Progenitor cell of endocrine pancreas (in vitro differentiated cells): ENCODE measurements at regions not wholly inside any gene's neighbourhood (a gene's known extent, or its start where the extent isn't known, plus 50 kb on each side); places are given as distances from the start of the nearest gene placed in this dataset.

ENCODE experiments used
- DNase-seq: peaks from one replicate; pipeline ENCODE4 v3.0.0; 2021; ENCODE audit warnings: low spot score; ENCODE audit not compliant: unreplicated experiment
- H3K27ac Mint-ChIP-seq: 2 replicates; pipeline ENCODE4 v1.8.0; 2021; ENCODE audit warnings: mild to moderate bottlenecking, moderate library complexity, mixed read lengths
- H3K27me3 Mint-ChIP-seq: 2 replicates; pipeline ENCODE4 v1.8.0; 2021; ENCODE audit warnings: mixed read lengths
- H3K36me3 Mint-ChIP-seq: 2 replicates; pipeline ENCODE4 v1.8.0; 2022; ENCODE audit warnings: mixed read lengths; ENCODE audit not compliant: insufficient read depth
- H3K4me1 Mint-ChIP-seq: 2 replicates; pipeline ENCODE4 v1.8.0; 2021; ENCODE audit warnings: low read depth, mixed read lengths
- H3K4me3 Mint-ChIP-seq: 2 replicates; pipeline ENCODE4 v1.8.0; 2021; ENCODE audit warnings: low read depth, mild to moderate bottlenecking, moderate library complexity, mixed read lengths
- H3K9me3 Mint-ChIP-seq: 2 replicates; pipeline ENCODE4 v1.8.0; 2021; ENCODE audit warnings: low read depth, mixed read lengths
- CTCF ChIP-seq: fragments of 200-600 bp; sonication (generic); IDR thresholded peaks from one replicate; pipeline ENCODE4 v1.5.0; 2021; ENCODE audit warnings: antibody characterized with exemption, mild to moderate bottlenecking; ENCODE audit not compliant: unreplicated experiment

GRCh38 chr1:101089613-101090338 is 64.2 kb upstream of the DPH5 start:
- TF ChIP-seq CTCF, result no peak
- H3K27me3 Mint-ChIP-seq, result no peaks in the 10 kb centered on the region
- no peaks in the 10 kb centered on the region for H3K9me3 Mint-ChIP-seq
- no peak overlapping the region for H3K27ac Mint-ChIP-seq
- no peak overlapping the region for H3K4me3 Mint-ChIP-seq
- no peaks in the 10 kb centered on the region for H3K4me1 Mint-ChIP-seq
- no peak for DNase-seq
- no peaks in the 10 kb centered on the region for H3K36me3 Mint-ChIP-seq

GRCh38 chr1:101088431-101088830 is 62.8 kb upstream of the DPH5 start:
- no peak overlapping the region for H3K27ac Mint-ChIP-seq
- H3K36me3 Mint-ChIP-seq, result no peaks in the 10 kb centered on the region
- H3K4me1 Mint-ChIP-seq, result no peaks in the 10 kb centered on the region
- H3K4me3 Mint-ChIP-seq, result no peak overlapping the region
- H3K9me3 Mint-ChIP-seq, result no peaks in the 10 kb centered on the region
- TF ChIP-seq CTCF, result no peak
- H3K27me3 Mint-ChIP-seq, result no peaks in the 10 kb centered on the region
- no peak for DNase-seq

DNA sequence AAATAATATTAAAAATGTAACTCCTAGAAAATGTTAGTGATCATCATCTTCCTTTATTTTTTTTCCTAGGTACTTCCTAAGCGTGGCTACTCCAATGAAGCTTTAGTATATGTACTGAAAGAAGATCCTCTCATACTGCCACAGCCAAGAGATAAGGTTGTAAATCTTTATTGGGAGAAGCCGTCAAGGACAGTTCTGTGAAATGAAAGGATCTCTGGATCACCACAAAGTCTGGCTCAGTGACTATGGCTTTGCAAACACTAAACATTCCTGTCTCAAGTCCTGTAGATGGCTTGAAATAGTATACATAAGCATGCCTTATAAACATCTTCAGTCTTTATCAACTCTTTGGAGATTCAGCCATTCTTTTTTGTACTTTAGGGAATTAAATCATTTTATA is 61.2 kb upstream of the DPH5 start:
- Mint-ChIP-seq H3K4me3 (no peak overlapping the region), H3K27me3 (no peaks in the 10 kb centered on the region), H3K9me3 (no peaks in the 10 kb centered on the region), H3K27ac (no peak overlapping the region), H3K36me3 (no peaks in the 10 kb centered on the region), H3K4me1 (peaks cover 2% of the 10 kb centered on the region)
- TF ChIP-seq CTCF, result no peak
- DNase-seq, result no peak

GRCh38 chr1:101081496-101082488 is 56.2 kb upstream of the DPH5 start:
- Mint-ChIP-seq H3K27ac (peak overlapping the region; percentile 63), H3K36me3 (peaks cover 2% of the 10 kb centered on the region), H3K4me3 (no peak overlapping the region), H3K9me3 (no peaks in the 10 kb centered on the region), H3K4me1 (peaks cover 2% of the 10 kb centered on the region), H3K27me3 (no peaks in the 10 kb centered on the region)
- no peak for TF ChIP-seq CTCF
- no peak for DNase-seq

- H3K9me3 Mint-ChIP-seq, result no peaks in the 10 kb centered on the region
- no peak for TF ChIP-seq CTCF
- no peak overlapping the region for H3K4me3 Mint-ChIP-seq
These were observed 55.3 kb upstream of the DPH5 start for GRCh38 chr1:101080859-101081258.

More at GRCh38 chr1:101080859-101081258, 55.3 kb upstream of the DPH5 start:
- Mint-ChIP-seq H3K4me1 (peaks cover 2% of the 10 kb centered on the region), H3K27ac (no peak overlapping the region), H3K27me3 (no peaks in the 10 kb centered on the region), H3K36me3 (peaks cover 2% of the 10 kb centered on the region)
- no peak for DNase-seq
